Ascending aorta (tissue), 2 donors: ENCODE measurements at regions not wholly inside any gene's neighbourhood (a gene's known extent, or its start where the extent isn't known, plus 50 kb on each side); places are given as distances from the start of the nearest gene placed in this dataset.
"Not testable (repeated sequence)": the region's sequence is repeated elsewhere in the genome, so short reads cannot be mapped to it uniquely, and the experiment has no call there.

Experiments used
- DNase-seq, 2 donors: peaks; one replicate each; pipeline ENCODE4 v3.0.0-alpha.2; 2019; ENCODE audit warnings: low spot score in 2 of 2
- H3K27ac ChIP-seq, 2 donors: fragments of 200-600 bp; sonication (generic); one replicate each; pipeline ENCODE4 v1.5.1; 2016 to 2017; ENCODE audit warnings: mild to moderate bottlenecking in 1 of 2
- H3K27me3 ChIP-seq: fragments of 200-600 bp; sonication (generic); one replicate; pipeline ENCODE4 v1.5.1; 2017
- H3K36me3 ChIP-seq, 2 donors: fragments of 200-600 bp; sonication (generic); one replicate each; pipeline ENCODE4 v1.5.1; 2016
- H3K4me1 ChIP-seq, 2 donors: fragments of 200-600 bp; sonication (generic); one replicate each; pipeline ENCODE4 v1.5.1; 2016 to 2017; ENCODE audit warnings: mild to moderate bottlenecking in 1 of 2
- H3K4me3 ChIP-seq, 2 donors: fragments of 200-600 bp; sonication (generic); one replicate each; pipeline ENCODE4 v1.5.1; 2016 to 2017; ENCODE audit warnings: mild to moderate bottlenecking in 1 of 2
- H3K9me3 ChIP-seq, 2 donors: fragments of 200-600 bp; sonication (generic); one replicate each; pipeline ENCODE4 v1.5.1; 2016
- intact Hi-C: fragments of 100-400 bp; cut with DNase I; formaldehyde crosslinking; loops from one replicate; pipeline ENCODE4 v1.15.1; 2023
- TF ChIP-seq, protein P1 (sequence below), 3 experiments: fragments of 200-600 bp in 2 of 3; fragments of 450-650 bp in 1 of 3; sonication (generic) in 2 of 3; IDR thresholded peaks; one replicate each; pipeline ENCODE4 v1.5.1; 2016 to 2019; ENCODE audit warnings: antibody characterized with exemption in 3 of 3, mild to moderate bottlenecking in 1 of 3, moderate library complexity in 1 of 3

DNA sequence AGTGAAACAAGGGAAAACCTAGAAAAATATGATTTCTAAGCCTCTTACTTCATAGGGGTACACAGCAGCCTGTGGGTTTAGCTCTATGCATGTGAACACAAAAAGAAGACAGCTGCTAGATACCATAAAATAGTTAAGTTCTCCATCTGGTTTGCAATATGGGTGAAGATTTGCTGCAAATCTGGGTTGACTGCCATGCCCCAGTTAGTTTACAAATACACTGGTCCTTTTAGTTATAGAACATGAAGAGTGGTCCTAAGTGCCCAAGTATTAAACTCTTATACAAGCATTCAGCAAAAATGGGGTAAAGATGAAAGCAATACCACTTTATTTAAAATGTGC lies 176.1 kb downstream of the AEBP2 start:
- H3K27me3 ChIP-seq: no peaks in the 10 kb centered on the region
- no peak overlapping the region for H3K4me3 ChIP-seq
- no peaks in the 10 kb centered on the region for H3K36me3 ChIP-seq
- H3K9me3 ChIP-seq: no peaks in the 10 kb centered on the region
- no peak overlapping the region for H3K27ac ChIP-seq
- H3K4me1 ChIP-seq: peaks cover 0 to 2% of the 10 kb centered on the region in 2 donors
- no peak for DNase-seq
- TF ChIP-seq, protein P1, sequence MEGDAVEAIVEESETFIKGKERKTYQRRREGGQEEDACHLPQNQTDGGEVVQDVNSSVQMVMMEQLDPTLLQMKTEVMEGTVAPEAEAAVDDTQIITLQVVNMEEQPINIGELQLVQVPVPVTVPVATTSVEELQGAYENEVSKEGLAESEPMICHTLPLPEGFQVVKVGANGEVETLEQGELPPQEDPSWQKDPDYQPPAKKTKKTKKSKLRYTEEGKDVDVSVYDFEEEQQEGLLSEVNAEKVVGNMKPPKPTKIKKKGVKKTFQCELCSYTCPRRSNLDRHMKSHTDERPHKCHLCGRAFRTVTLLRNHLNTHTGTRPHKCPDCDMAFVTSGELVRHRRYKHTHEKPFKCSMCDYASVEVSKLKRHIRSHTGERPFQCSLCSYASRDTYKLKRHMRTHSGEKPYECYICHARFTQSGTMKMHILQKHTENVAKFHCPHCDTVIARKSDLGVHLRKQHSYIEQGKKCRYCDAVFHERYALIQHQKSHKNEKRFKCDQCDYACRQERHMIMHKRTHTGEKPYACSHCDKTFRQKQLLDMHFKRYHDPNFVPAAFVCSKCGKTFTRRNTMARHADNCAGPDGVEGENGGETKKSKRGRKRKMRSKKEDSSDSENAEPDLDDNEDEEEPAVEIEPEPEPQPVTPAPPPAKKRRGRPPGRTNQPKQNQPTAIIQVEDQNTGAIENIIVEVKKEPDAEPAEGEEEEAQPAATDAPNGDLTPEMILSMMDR (IDR thresholded peaks at IDR 0.05): no peak
- intact Hi-C loops: loop anchor here (10.0 kb wide), 1 partner anchor 51 kb away; no protein-coding TSS in a partner anchor

DNA sequence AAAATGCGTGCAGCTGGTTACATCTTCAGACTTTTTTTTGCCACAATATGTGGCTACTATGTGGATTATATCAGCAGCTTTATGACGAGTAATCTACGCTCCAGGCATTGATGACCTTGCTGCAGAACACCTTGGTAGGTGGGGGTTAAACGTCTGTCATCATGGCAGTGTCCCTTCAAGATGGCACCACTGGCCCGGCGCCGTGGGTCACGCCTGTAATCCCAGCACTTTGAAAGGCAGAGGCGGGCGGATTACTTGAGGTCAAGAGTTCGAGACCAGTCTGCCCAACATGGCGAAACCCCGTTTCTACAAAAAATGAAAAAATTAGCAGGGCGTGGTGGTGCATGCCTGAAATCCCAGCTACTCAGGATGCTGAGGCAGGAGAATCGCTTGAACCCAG lies 177.5 kb downstream of the AEBP2 start:
- no peaks in the 10 kb centered on the region for H3K27me3 ChIP-seq
- DNase-seq: no peak
- no peaks in the 10 kb centered on the region for H3K9me3 ChIP-seq
- no peak overlapping the region for H3K4me3 ChIP-seq
- intact Hi-C loops: loop anchor here (10.0 kb wide), 1 partner anchor 52 kb away; no protein-coding TSS in a partner anchor
- peaks cover 0 to 2% of the 10 kb centered on the region in 2 donors for H3K4me1 ChIP-seq
- H3K36me3 ChIP-seq: no peaks in the 10 kb centered on the region
- TF ChIP-seq, protein P1 (IDR thresholded peaks at IDR 0.05): no peak
- H3K27ac ChIP-seq: no peak overlapping the region

DNA sequence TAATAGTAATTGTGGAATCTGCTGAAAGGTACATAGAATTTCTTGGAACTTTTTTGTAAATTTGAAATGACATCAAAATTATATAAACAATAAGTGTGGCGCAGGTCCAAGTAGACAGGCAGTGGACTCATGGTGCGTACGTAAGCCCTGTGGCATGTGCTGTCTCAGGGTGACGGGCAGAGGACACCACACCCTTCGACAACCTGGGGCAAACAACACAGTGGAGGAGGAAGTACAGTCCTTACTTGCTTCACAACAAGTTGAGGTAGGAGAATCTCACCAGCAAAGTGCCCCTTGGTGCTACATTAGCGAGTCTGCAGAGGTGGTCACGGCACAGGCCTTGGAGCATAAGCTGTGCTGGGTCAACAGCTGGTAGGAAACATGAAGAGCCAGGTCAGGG lies 180.9 kb downstream of the AEBP2 start:
- H3K27me3 ChIP-seq: no peaks in the 10 kb centered on the region
- H3K36me3 ChIP-seq: no peaks in the 10 kb centered on the region
- no peak for DNase-seq
- peaks cover 0 to 2% of the 10 kb centered on the region in 2 donors for H3K4me1 ChIP-seq
- H3K27ac ChIP-seq: no peak overlapping the region
- TF ChIP-seq, protein P1 (IDR thresholded peaks at IDR 0.05): no peak
- intact Hi-C loops: no loop called here
- H3K4me3 ChIP-seq: no peak overlapping the region
- H3K9me3 ChIP-seq: no peaks in the 10 kb centered on the region

DNA sequence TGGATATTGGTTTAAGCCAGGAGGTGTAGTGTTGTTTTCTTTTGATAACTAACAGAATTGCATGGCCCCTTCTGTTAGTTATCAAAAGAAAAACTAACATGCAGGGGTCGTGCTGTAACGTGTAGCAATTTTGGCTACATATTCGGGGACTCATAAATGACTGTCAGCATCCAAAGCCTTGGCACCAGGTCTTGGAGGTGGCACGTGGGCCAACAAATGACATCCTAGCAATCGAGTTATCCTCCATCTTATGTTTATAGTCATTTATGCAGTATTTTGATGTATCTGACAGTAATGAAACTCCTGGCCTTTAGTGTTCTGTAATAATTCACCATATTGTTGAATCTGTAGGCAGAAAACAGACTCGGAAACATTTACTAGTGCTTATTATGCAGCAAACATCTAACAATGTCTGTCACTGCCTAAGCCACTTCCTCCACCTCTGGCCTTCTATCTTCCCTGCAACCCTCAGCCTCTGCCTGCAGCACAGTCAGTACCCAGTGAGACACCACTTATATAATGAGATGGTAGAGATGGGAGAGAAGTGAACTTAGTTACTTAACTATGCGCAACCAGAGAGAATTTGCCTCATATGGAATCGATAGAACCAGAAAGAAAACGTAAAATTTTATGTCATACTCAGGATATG lies 184.6 kb downstream of the AEBP2 start:
- no peaks in the 10 kb centered on the region for H3K27me3 ChIP-seq
- no peak for DNase-seq
- H3K4me3 ChIP-seq: no peak overlapping the region
- H3K4me1 ChIP-seq: no peaks in the 10 kb centered on the region
- intact Hi-C loops: no loop called here
- H3K36me3 ChIP-seq: no peaks in the 10 kb centered on the region
- no peak overlapping the region for H3K27ac ChIP-seq
- H3K9me3 ChIP-seq: no peaks in the 10 kb centered on the region
- TF ChIP-seq, protein P1 (IDR thresholded peaks at IDR 0.05): no peak

DNA sequence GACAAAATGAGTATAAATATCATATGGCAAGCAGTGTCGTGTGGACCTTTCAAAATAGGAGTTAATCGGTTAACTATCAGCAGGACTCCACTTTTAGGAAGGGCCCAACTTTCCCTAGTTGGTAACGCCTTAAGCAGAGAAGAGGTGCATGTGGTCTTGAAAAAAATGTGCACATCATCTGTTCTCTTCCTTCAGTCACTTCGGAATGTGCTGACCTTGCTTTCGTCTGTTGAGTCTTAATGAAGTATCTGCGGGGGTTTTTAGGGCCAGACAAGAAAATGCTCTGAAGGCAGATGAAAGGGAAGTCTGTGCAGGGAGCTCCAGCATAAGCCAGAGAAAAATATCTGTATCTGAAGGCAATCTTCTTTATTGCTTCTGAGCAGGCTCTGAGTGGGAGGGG lies 185.2 kb downstream of the AEBP2 start:
- intact Hi-C loops: no loop called here

DNA sequence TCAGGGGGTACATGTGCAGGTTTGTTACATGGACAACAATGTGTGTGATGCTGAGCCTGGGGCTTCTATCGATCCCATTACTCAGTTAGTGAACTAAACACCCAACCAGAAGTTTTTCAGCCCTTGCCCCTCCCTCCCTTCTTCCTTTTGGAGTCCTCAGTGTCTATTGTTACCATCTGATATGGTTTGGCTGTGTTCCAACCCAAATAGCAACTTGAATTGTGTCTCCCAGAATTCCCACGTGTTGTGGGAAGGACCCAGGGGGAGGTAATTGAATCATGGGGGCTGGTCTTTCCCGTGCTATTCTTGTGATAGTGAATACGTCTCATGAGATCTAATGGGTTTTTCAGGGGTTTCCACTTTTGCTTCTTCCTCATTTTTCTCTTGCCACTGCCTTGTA lies 186.3 kb downstream of the AEBP2 start:
- not testable (repeated sequence) for H3K27ac ChIP-seq

More for the DNA sequence above, 185.2 kb downstream of the AEBP2 start:
- TF ChIP-seq, protein P1 (IDR thresholded peaks at IDR 0.05): no peak
- no peaks in the 10 kb centered on the region for H3K27me3 ChIP-seq
- no peak overlapping the region for H3K4me3 ChIP-seq
- no peaks in the 10 kb centered on the region for H3K9me3 ChIP-seq
- no peak for DNase-seq
- H3K36me3 ChIP-seq: no peaks in the 10 kb centered on the region
- H3K4me1 ChIP-seq: no peaks in the 10 kb centered on the region
- no peak overlapping the region for H3K27ac ChIP-seq

More for the DNA sequence above, 186.3 kb downstream of the AEBP2 start:
- H3K4me3 ChIP-seq, intact Hi-C loops, H3K4me1 ChIP-seq, H3K9me3 ChIP-seq, DNase-seq, H3K36me3 ChIP-seq, H3K27me3 ChIP-seq: not testable (repeated sequence)
